Activated naive CD8-positive, alpha-beta T cell treated with anti-CD3 and anti-CD28 coated beads for 36 hours (primary cell): ENCODE measurements at regions not wholly inside any gene's neighbourhood (a gene's known extent, or its start where the extent isn't known, plus 50 kb on each side); places are given as distances from the start of the nearest gene placed in this dataset.

Experiments used
- DNase-seq: peaks from one replicate; pipeline ENCODE4 v3.0.0; 2021
- H3K27ac Mint-ChIP-seq: one replicate; pipeline ENCODE4 v1.8.0; 2022; ENCODE audit warnings: mild to moderate bottlenecking, moderate library complexity, mixed read lengths
- H3K27me3 Mint-ChIP-seq: one replicate; pipeline ENCODE4 v1.8.0; 2022; ENCODE audit warnings: mild to moderate bottlenecking, mixed read lengths
- H3K36me3 Mint-ChIP-seq: one replicate; pipeline ENCODE4 v1.8.0; 2021; ENCODE audit warnings: mild to moderate bottlenecking, mixed read lengths
- H3K4me1 Mint-ChIP-seq: one replicate; pipeline ENCODE4 v1.8.0; 2021; ENCODE audit warnings: mixed read lengths
- H3K4me3 Mint-ChIP-seq: one replicate; pipeline ENCODE4 v1.8.0; 2022; ENCODE audit warnings: mild to moderate bottlenecking, moderate library complexity, mixed read lengths
- H3K9me3 Mint-ChIP-seq: one replicate; pipeline ENCODE4 v1.8.0; 2022; ENCODE audit warnings: mixed read lengths

DNA sequence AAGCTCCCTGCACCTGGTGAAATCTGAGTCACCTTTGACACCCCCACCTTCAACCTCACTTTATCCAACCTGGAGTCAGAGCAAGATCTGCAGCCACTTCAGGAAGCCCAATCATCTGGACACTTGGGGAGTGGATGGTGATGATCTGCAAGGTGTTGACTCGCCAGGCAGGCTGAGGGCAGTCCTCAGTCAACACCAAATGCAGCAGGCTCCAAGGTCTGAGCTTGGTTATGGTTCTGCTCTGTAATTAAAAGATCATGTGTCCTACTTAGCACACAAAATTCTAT lies 446.9 kb downstream of the BRD1 start:
- no peaks in the 10 kb centered on the region for H3K9me3 Mint-ChIP-seq
- H3K4me1 Mint-ChIP-seq = no peaks in the 10 kb centered on the region
- H3K27me3 Mint-ChIP-seq = peaks cover 54% of the 10 kb centered on the region
- no peak for DNase-seq
- H3K4me3 Mint-ChIP-seq = no peak overlapping the region
- H3K36me3 Mint-ChIP-seq = no peaks in the 10 kb centered on the region
- no peak overlapping the region for H3K27ac Mint-ChIP-seq

DNA sequence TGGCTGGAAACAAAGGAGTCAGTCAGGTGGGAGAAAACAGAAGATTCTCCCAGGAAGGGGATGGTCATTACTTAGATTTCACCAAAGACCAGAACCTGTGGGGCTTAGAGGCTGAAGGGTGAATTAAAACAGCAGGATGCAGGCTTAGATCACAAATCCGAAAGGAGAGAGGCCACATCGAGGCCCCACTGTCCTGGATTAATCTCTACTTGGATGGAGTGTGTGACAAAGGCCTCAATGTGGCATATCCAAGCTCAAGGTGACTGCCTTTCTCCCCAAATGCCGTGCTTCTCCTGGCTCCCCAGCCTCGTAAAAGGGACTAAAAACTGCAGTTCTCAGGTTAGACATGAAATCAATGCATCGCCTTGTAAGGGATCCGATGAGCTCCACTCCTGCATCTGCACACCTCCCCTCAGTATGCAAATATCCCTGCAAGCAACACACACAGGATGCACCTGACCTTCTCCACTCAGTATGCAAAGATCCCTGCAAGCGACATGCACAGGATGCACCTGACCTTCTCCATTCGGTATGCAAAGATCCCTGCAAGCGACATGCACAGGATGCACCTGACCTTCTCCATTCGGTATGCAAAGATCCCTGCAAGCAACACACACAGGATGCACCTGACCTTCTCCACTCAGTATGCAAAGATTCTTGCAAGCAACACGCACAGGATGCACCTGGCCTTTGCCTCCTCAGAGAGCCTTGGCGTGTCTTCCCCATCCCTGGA lies 447.4 kb downstream of the BRD1 start:
- no peaks in the 10 kb centered on the region for H3K9me3 Mint-ChIP-seq
- no peaks in the 10 kb centered on the region for H3K4me1 Mint-ChIP-seq
- peaks cover 54% of the 10 kb centered on the region for H3K27me3 Mint-ChIP-seq
- H3K4me3 Mint-ChIP-seq = no peak overlapping the region
- H3K36me3 Mint-ChIP-seq = no peaks in the 10 kb centered on the region
- DNase-seq = no peak
- H3K27ac Mint-ChIP-seq = no peak overlapping the region

DNA sequence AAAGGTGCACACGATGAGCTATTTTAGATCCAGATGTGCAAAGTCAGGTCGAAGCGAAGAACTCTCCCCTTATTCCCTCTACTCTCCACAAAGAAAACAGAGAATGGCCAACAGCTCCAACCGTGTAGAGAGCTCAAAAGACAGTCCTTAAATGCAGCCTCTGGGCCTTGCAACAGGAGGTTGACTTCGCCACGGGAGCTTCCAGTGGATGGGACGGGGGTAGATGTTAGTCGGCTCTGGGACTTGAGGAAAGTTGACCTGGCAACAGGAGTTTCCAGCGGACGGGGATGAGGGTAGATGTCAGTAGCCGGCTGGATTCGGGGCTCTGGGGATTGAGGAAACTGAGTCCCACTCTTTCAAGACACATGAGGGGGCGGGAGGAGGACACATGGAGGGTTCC lies 450.4 kb downstream of the BRD1 start:
- H3K4me3 Mint-ChIP-seq = no peak overlapping the region
- peaks cover 48% of the 10 kb centered on the region for H3K27me3 Mint-ChIP-seq
- H3K36me3 Mint-ChIP-seq = no peaks in the 10 kb centered on the region
- no peak for DNase-seq
- no peak overlapping the region for H3K27ac Mint-ChIP-seq
- no peaks in the 10 kb centered on the region for H3K4me1 Mint-ChIP-seq
- H3K9me3 Mint-ChIP-seq = no peaks in the 10 kb centered on the region

DNA sequence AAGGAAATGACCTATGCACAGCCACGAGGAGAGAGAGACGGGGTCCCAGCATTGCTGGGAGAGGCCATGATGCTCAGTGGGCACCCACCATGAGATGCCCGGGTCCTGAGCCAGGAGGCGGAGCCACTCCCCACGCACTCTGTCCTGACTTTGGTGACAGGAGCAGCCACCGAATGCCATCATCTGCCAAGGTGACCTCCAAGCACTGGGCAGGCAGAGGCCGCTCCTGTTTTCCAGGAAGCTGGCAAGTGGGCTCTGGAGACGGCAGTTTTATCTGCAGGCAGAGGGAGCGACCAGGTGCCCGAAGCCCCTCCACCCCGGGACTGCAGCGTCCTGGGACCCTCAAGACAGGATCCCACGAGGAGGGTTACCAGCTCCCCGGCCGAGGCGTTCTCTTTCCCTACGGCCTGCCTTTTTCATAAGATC lies 453.9 kb downstream of the BRD1 start:
- no peak for DNase-seq
- peaks cover 34% of the 10 kb centered on the region for H3K27me3 Mint-ChIP-seq
- H3K9me3 Mint-ChIP-seq = no peaks in the 10 kb centered on the region
- H3K27ac Mint-ChIP-seq = no peak overlapping the region
- no peaks in the 10 kb centered on the region for H3K36me3 Mint-ChIP-seq
- H3K4me3 Mint-ChIP-seq = no peak overlapping the region
- H3K4me1 Mint-ChIP-seq = no peaks in the 10 kb centered on the region

DNA sequence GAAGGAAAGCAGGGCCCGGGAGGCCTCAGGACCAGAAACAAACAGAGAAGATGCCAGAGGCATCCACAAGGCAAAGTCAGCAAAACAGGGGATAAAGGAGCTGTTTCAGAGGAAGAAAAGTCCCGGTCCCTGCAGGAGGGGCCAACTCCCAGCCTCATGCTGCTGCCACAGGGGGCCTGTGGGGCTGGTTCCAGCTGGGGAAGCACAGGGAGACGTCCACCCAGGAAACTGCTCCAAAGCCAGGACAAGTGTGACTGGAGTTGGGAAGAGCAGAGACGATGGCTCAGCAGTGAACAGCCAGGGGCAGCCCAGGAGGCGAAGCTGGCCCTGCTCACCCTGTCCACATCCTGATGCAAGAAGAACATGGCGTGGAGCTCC lies 454.4 kb downstream of the BRD1 start:
- Mint-ChIP-seq H3K4me3 (no peak overlapping the region), H3K27me3 (peaks cover 29% of the 10 kb centered on the region), H3K27ac (no peak overlapping the region), H3K9me3 (no peaks in the 10 kb centered on the region), H3K36me3 (no peaks in the 10 kb centered on the region), H3K4me1 (no peaks in the 10 kb centered on the region)
- no peak for DNase-seq

DNA sequence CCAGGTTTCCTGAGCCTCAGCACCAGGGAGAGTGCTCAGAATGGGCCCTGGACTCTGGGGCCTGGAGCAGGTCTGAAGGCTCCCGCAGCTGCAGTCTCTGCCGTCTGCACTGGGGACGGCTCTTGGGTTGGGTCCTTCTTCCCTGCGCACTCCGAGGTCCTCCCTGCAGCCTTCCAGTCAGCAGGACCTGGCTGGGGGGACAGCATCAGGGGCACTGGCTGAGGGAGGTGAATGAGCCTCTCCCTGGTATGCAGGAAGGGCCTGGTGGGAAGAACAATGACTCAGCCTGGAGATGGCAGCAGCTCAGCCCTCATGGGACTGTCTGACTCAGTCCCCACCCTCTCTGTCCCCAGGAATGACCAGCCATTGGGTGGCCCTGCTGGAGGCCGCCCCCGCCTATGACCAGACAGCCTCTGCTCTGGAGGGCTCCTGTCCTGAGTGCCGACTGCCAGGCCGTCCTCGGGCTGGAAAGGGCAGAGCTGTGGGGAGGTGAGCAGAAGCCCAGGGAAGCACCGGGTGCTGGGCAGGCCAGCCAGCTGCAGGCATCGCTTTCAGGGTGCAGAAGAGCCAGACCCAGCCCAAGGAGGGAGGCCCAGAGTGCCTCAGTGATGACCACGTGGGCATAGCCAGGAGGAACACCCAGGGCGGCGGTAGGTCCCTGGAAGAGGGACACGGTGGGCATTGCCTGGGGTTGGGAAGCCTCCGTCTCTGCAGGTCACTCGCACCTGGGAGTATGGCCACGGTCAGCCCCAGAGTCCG lies 455.0 kb downstream of the BRD1 start:
- H3K27ac Mint-ChIP-seq = no peak overlapping the region
- H3K9me3 Mint-ChIP-seq = no peaks in the 10 kb centered on the region
- H3K27me3 Mint-ChIP-seq = peaks cover 28% of the 10 kb centered on the region
- no peaks in the 10 kb centered on the region for H3K4me1 Mint-ChIP-seq
- no peak for DNase-seq
- H3K4me3 Mint-ChIP-seq = no peak overlapping the region
- H3K36me3 Mint-ChIP-seq = no peaks in the 10 kb centered on the region

DNA sequence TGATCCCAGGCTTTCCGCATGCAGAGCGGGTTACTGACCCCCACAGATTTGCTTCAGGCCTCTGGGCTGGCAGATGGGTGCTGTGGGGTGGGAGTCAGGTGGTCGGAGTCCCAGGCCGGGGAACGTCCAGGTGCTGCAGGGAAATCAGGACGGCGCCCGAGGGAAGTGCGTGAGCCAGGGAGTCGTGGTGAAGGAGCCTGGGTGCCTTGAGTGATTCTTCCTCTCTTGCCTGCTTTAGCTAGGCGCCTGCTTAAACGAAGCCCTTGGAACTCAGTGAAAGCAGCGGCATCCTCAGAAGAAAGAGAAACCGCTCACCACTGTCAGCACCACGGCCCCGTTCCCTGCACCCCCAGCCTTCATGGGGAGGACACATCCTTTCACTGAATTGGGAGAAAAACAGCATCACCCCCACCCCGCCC lies 455.6 kb downstream of the BRD1 start:
- Mint-ChIP-seq H3K36me3 (no peaks in the 10 kb centered on the region), H3K9me3 (no peaks in the 10 kb centered on the region), H3K27me3 (peaks cover 23% of the 10 kb centered on the region), H3K4me3 (no peak overlapping the region), H3K4me1 (no peaks in the 10 kb centered on the region), H3K27ac (no peak overlapping the region)
- DNase-seq = no peak

DNA sequence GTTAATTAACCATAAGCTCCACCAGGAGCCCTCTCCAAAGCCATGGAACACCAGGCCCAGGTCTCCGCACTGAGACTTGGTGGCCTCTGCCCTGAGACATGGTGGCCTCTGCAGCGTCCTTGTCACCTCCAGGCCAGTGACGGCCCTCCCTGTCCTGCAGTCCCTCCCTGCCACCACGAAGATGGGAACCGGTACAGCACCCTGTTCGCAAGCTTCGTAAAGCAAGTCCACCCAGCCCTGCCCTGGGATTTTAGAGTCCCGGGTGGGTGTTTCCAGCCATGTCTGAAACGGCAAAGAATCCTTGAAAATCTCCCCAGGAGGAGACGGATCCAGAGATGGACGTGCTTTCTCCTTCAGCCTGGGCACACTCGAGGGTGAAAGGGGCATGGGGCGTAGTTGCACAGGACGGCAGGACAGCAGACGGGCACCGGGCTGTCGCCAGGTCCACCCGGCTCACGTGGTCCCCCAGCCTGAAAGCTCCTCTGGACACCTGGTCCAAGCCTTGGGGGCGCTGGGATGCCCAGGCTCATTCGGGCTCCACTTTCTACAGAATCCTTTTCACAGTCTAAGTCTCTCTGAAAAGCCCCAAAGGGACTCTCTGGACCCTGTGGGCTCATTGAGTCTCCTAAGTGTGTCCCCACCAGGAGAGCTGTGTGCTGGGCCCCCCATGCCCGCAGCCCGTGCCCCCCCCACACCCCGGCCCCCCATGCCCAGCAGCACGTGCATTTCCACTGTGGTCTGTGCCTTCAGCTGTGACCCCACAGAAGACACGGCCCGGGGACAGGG lies 456.2 kb downstream of the BRD1 start:
- H3K27ac Mint-ChIP-seq = no peak overlapping the region
- peaks cover 22% of the 10 kb centered on the region for H3K27me3 Mint-ChIP-seq
- no peaks in the 10 kb centered on the region for H3K9me3 Mint-ChIP-seq
- DNase-seq = no peak
- H3K4me3 Mint-ChIP-seq = no peak overlapping the region
- no peaks in the 10 kb centered on the region for H3K36me3 Mint-ChIP-seq
- H3K4me1 Mint-ChIP-seq = no peaks in the 10 kb centered on the region

DNA sequence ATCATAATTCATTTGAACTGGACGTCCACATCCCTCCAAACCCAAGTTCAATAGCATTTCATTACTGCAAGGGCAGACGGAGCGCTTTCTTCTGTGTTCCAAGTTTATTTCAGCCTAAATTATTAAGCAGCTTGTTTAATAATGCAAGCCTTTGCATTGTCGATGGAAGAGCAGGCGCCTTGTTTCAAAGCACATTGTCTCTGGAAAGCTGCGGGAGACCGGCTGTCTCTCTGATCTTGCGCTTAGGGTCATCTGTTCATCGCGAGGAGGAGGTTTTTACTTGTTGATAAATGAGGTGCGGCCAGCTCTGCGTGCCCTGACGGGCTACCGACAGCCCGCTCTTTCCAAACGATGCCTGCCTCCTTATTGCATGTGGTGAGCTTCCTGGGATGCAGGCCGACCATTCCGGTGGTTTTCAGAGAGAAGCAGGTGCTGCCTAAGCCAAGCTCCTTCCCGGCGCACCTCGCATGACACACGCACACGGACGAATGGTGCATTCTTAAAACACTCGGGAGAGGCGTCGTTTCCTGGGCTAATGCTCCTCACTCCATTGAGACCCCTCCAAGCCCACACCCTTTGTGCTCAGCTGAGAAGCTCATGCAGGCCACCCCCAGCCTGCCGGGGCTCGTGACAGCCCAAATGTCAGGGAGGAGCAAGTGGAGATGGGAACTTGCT lies 456.9 kb downstream of the BRD1 start:
- no peak overlapping the region for H3K27ac Mint-ChIP-seq
- H3K4me3 Mint-ChIP-seq = no peak overlapping the region
- no peak for DNase-seq
- H3K9me3 Mint-ChIP-seq = no peaks in the 10 kb centered on the region
- H3K27me3 Mint-ChIP-seq = peaks cover 22% of the 10 kb centered on the region
- H3K36me3 Mint-ChIP-seq = no peaks in the 10 kb centered on the region
- H3K4me1 Mint-ChIP-seq = no peaks in the 10 kb centered on the region

DNA sequence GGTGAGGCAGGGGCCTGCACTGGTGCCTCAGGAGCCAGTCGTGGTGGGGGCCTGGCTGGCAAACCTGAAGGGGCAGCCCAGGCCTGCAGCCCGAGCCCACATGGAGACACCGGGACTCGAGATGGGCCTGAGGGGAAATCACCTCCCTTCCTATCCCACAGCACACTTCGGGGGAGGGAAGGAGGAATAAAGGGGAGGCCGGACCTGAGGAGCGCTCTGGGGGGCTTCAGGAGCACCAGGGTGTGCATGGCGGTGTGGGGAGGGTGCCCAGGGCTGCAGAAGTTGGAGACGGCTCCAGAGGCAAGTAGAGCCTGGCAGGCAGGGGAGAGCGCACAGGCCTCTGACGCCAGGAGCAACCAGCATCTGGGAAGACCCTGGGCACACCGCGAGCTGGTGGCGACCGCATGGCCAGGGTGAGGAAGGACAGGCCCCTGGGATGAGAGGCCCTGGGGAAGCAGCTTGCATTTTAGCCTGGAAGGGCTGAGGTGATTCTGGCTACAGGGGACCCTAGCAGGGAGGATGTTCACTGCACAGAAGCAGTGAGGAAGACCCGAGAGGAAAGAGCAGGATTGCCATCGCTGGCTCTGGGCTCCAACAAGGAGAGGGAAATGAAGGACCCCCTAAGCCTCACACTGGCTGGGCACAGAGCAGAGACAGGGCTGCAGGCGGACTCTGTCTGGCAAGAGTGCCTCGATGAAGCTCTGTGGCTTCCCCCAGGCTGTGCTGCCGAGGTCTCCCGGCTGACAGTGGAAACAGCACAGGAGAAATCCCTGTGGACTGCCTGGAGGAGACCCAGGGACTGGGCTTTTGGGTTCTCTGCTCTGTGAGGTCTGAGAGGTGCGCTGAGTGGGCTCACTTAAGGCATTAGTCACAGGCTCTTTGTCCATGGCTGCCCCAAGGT lies 457.7 kb downstream of the BRD1 start:
- DNase-seq = no peak
- no peaks in the 10 kb centered on the region for H3K4me1 Mint-ChIP-seq
- H3K27me3 Mint-ChIP-seq = peaks cover 22% of the 10 kb centered on the region
- no peaks in the 10 kb centered on the region for H3K36me3 Mint-ChIP-seq
- no peak overlapping the region for H3K27ac Mint-ChIP-seq
- no peaks in the 10 kb centered on the region for H3K9me3 Mint-ChIP-seq
- H3K4me3 Mint-ChIP-seq = no peak overlapping the region

DNA sequence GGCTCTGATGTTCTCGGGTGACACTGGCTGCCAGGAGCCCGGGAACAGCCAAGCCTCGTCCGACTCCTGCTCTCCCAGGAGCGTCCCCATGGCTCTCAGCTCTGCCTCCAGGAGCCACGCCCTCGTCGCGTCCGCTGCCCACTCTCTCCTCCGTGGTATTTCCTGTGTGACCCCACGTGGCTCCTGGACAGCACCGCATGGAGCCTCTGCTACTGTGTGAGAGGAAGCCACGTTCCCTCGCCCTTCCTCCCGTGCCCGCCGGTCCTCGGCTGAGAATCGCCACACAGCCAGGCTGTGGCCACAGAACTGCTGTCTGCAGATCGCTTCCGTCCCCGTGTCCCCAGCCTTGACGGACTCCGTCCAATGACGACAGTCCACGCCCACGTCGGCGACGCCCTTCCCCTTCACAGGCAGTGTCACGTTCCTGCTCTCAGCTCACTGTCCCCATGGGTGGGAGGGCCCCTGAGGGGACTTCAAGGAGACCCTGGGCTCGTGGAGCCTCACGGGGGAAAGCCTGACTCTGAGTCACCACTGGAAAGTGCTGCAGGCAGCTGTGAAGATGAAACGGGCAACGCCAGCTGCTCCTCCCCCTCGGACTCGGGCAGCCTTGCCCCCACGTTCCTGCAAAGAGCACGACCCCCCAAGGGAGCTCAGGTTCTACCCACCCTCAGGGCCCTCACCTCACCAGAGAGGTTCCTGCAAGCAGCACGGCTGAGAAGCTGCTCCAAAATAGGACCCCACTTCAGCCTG lies 458.5 kb downstream of the BRD1 start:
- no peaks in the 10 kb centered on the region for H3K9me3 Mint-ChIP-seq
- no peak overlapping the region for H3K27ac Mint-ChIP-seq
- peaks cover 22% of the 10 kb centered on the region for H3K27me3 Mint-ChIP-seq
- no peak overlapping the region for H3K4me3 Mint-ChIP-seq
- no peak for DNase-seq
- H3K4me1 Mint-ChIP-seq = no peaks in the 10 kb centered on the region
- H3K36me3 Mint-ChIP-seq = no peaks in the 10 kb centered on the region

DNA sequence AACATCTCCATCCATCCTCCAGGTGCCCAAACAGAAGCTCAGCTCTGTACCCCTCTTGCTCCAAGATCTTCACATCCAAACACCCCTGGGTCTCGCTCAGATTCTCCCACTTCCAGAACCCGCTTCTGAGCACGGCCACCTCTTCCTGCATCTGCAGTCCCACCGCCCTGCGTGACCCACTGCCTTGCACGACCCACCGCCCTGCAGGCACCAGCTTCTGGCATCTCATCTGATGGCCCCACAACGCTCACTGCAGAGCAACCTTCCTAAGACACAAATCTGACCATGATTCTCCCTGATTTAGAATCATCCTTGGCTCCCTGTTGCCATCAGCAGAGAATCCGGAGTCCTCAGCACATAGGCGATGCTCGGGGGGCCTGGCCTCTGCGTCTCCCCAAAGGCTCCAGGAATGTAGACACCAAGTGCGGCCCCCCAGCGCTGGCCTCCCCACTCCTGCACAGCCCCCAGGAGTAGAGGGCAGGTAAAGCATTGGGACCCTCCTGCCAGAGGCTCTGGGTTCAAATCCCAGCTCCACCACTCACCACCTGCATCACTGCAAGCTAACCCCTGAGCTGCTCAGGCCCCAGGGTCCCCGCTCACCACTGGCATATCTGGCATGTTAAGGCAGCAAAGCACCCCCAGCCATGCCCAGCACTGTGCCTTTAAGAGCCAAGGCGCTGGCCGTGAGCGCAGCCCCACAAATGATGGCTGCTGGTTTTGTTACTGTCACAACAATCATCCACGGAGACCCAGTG lies 459.3 kb downstream of the BRD1 start:
- DNase-seq = no peak
- Mint-ChIP-seq H3K4me3 (no peak overlapping the region), H3K9me3 (no peaks in the 10 kb centered on the region), H3K4me1 (no peaks in the 10 kb centered on the region), H3K36me3 (no peaks in the 10 kb centered on the region), H3K27ac (no peak overlapping the region), H3K27me3 (peaks cover 22% of the 10 kb centered on the region)

DNA sequence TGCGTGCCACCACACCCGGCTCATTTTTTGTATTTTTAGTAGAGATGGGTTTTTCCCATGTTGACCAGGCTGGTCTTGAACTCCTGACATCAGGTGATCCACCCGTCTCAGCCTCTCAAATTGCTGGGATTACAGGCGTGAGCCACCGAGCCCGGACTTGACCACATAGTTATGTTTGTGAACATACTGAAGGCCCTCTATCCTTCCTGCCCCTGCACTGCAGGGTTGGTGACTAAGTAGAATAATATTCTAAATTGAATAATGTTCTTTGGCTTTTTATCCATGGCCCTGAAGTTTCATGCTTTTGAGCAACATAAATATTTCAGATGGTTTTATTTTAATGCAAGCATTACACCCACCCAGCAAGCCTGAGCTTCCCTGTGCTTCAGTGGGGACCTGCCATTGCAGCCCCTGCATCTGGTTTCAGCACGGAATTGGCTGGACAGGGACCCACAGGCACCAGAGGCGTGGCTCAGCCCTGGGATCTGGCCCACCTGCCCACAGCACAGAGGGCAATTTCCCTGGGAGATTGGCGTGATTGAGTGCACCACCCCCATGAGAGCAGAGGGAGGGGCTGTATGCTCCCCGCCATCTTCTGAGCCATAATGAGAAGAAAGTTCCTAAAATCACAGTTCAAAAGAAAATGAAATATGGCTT lies 460.5 kb downstream of the BRD1 start:
- no peaks in the 10 kb centered on the region for H3K9me3 Mint-ChIP-seq
- no peaks in the 10 kb centered on the region for H3K4me1 Mint-ChIP-seq
- no peaks in the 10 kb centered on the region for H3K36me3 Mint-ChIP-seq
- no peak for DNase-seq
- no peak overlapping the region for H3K4me3 Mint-ChIP-seq
- no peak overlapping the region for H3K27ac Mint-ChIP-seq
- H3K27me3 Mint-ChIP-seq = peaks cover 20% of the 10 kb centered on the region
